HG02884 (cell line): ENCODE measurements at regions not wholly inside any gene's neighbourhood (a gene's known extent, or its start where the extent isn't known, plus 50 kb on each side); places are given as distances from the start of the nearest gene placed in this dataset.
"Not testable (repeated sequence)": the region's sequence is repeated elsewhere in the genome, so short reads cannot be mapped to it uniquely, and the experiment has no call there.

ENCODE experiments used
- ATAC-seq: cut with Tn5 transposase; IDR thresholded peaks from one replicate; pipeline ENCODE4 v1.9.1; 2021; ENCODE audit warnings: mild to moderate bottlenecking, moderate library complexity; ENCODE audit not compliant: unreplicated experiment

- ATAC-seq = peak; percentile 64
Observed at GRCh38 chr14:30214461-30215090, 286.9 kb upstream of the PRKD1 start.

GRCh38 chr14:30218907-30219306 lies 291.3 kb upstream of the PRKD1 start:
- no peak for ATAC-seq

GRCh38 chr14:30221546-30221945 lies 293.9 kb upstream of the PRKD1 start:
- no peak for ATAC-seq

- ATAC-seq = no peak
Observed at GRCh38 chr14:30223385-30223785, 295.7 kb upstream of the PRKD1 start.

- ATAC-seq = no peak
Observed at GRCh38 chr14:30223966-30224365, 296.3 kb upstream of the PRKD1 start.

GRCh38 chr14:30225176-30225575 lies 297.5 kb upstream of the PRKD1 start:
- ATAC-seq = no peak

GRCh38 chr14:30227436-30227835 lies 299.8 kb upstream of the PRKD1 start:
- no peak for ATAC-seq

- no peak for ATAC-seq
Observed at GRCh38 chr14:30227876-30228275, 300.2 kb upstream of the PRKD1 start.

GRCh38 chr14:30230719-30231118 lies 303.1 kb upstream of the PRKD1 start:
- no peak for ATAC-seq

- no peak for ATAC-seq
Observed at GRCh38 chr14:30234966-30235365, 307.3 kb upstream of the PRKD1 start.

- ATAC-seq = no peak
Observed at GRCh38 chr14:30235485-30235884, 307.8 kb upstream of the PRKD1 start.

- no peak for ATAC-seq
Observed at GRCh38 chr14:30238936-30239335, 311.3 kb upstream of the PRKD1 start.

- no peak for ATAC-seq
Observed at GRCh38 chr14:30240018-30240417, 312.4 kb upstream of the PRKD1 start.

GRCh38 chr14:30240685-30241084 lies 313.0 kb upstream of the PRKD1 start:
- ATAC-seq = no peak

GRCh38 chr14:30242744-30243143 lies 315.1 kb upstream of the PRKD1 start:
- no peak for ATAC-seq

GRCh38 chr14:30243207-30243606 lies 315.6 kb upstream of the PRKD1 start:
- no peak for ATAC-seq

GRCh38 chr14:30243805-30244204 lies 315.2 kb upstream of the G2E3 start:
- ATAC-seq = no peak

GRCh38 chr14:30244348-30244747 lies 314.6 kb upstream of the G2E3 start:
- ATAC-seq = not testable (repeated sequence)

- ATAC-seq = no peak
Observed at GRCh38 chr14:30251017-30251416, 307.9 kb upstream of the G2E3 start.

- ATAC-seq = no peak
Observed at GRCh38 chr14:30251557-30252100, 307.3 kb upstream of the G2E3 start.

GRCh38 chr14:30252151-30252550 lies 306.8 kb upstream of the G2E3 start:
- no peak for ATAC-seq

- ATAC-seq = no peak
Observed at GRCh38 chr14:30252783-30253674, 305.9 kb upstream of the G2E3 start.
